ENCODE measurements at regions not wholly inside any gene's neighbourhood (a gene's known extent, or its start where the extent isn't known, plus 50 kb on each side); places are given as distances from the start of the nearest gene placed in this dataset.

- Histone ChIP-seq H3K36me3 (ENCODE audit: control insufficient read depth, insufficient read depth, low read length) (no peaks in the 10 kb centered on the region), H3K27me3 (ENCODE audit: control insufficient read depth, insufficient read depth, low read length) (no peaks in the 10 kb centered on the region), H3K4me3 (ENCODE audit: low read depth, low read length) (no peak overlapping the region)
- TF ChIP-seq CTCF (IDR thresholded peaks at IDR 0.05; ENCODE audit: insufficient read depth, low read length, severe bottlenecking), result no peak
- FAIRE-seq (no peak), DNase-seq (ENCODE audit: low read depth) (no peak)
Observed at GRCh38 chrX:39477031-39477761, 620.6 kb downstream of the BCOR start.

- FAIRE-seq, result no peak
- Histone ChIP-seq H3K4me3 (ENCODE audit: low read depth, low read length) (no peak overlapping the region), H3K27me3 (ENCODE audit: control insufficient read depth, insufficient read depth, low read length) (no peaks in the 10 kb centered on the region), H3K36me3 (ENCODE audit: control insufficient read depth, insufficient read depth, low read length) (no peaks in the 10 kb centered on the region)
- no peak for TF ChIP-seq CTCF (IDR thresholded peaks at IDR 0.05; ENCODE audit: insufficient read depth, low read length, severe bottlenecking)
- DNase-seq (ENCODE audit: low read depth), result peak; percentile 74
Observed at GRCh38 chrX:39477762-39478120, 620.0 kb downstream of the BCOR start.

GRCh38 chrX:39479856-39480255, 617.9 kb downstream of the BCOR start:
- Histone ChIP-seq H3K4me3 (ENCODE audit: low read depth, low read length) (no peak overlapping the region), H3K36me3 (ENCODE audit: control insufficient read depth, insufficient read depth, low read length) (no peaks in the 10 kb centered on the region), H3K27me3 (ENCODE audit: control insufficient read depth, insufficient read depth, low read length) (no peaks in the 10 kb centered on the region)
- DNase-seq (ENCODE audit: low read depth) (peak; percentile 80), FAIRE-seq (no peak)
- no peak for TF ChIP-seq CTCF (IDR thresholded peaks at IDR 0.05; ENCODE audit: insufficient read depth, low read length, severe bottlenecking)

- Histone ChIP-seq H3K36me3 (ENCODE audit: control insufficient read depth, insufficient read depth, low read length) (no peaks in the 10 kb centered on the region), H3K4me3 (ENCODE audit: low read depth, low read length) (no peak overlapping the region), H3K27me3 (ENCODE audit: control insufficient read depth, insufficient read depth, low read length) (no peaks in the 10 kb centered on the region)
- FAIRE-seq (no peak), DNase-seq (ENCODE audit: low read depth) (no peak)
- no peak for TF ChIP-seq CTCF (IDR thresholded peaks at IDR 0.05; ENCODE audit: insufficient read depth, low read length, severe bottlenecking)
Observed at GRCh38 chrX:39480963-39481362, 616.8 kb downstream of the BCOR start.

- no peak for TF ChIP-seq CTCF (IDR thresholded peaks at IDR 0.05; ENCODE audit: insufficient read depth, low read length, severe bottlenecking)
- DNase-seq (ENCODE audit: low read depth) (no peak), FAIRE-seq (no peak)
- Histone ChIP-seq H3K36me3 (ENCODE audit: control insufficient read depth, insufficient read depth, low read length) (no peaks in the 10 kb centered on the region), H3K4me3 (ENCODE audit: low read depth, low read length) (no peak overlapping the region), H3K27me3 (ENCODE audit: control insufficient read depth, insufficient read depth, low read length) (no peaks in the 10 kb centered on the region)
Observed at GRCh38 chrX:39481621-39482020, 616.1 kb downstream of the BCOR start.
